Activated CD4-positive, CD25-positive, alpha-beta regulatory T cell treated with anti-CD3 and anti-CD28 coated beads, Interleukin-2, amount 50 U/mL, for 24 hours (primary cell): ENCODE measurements at regions not wholly inside any gene's neighbourhood (a gene's known extent, or its start where the extent isn't known, plus 50 kb on each side); places are given as distances from the start of the nearest gene placed in this dataset.
A peak's percentile ranks its signal among the peaks of the same experiment; 100 is the strongest.
"Not testable (repeated sequence)": the region's sequence is repeated elsewhere in the genome, so short reads cannot be mapped to it uniquely, and the experiment has no call there.

Source experiments
- ATAC-seq, 2 donors: fragments of 150-1000 bp; cut with Tn5 transposase; one replicate each; pipeline ENCODE4 v1.10.0; 2021; ENCODE audit warnings: mild to moderate bottlenecking in 1 of 2, moderate library complexity in 1 of 2

- peak; percentile 49 to 62 for ATAC-seq
Measured at GRCh38 chr21:32886339-32886738, 114.8 kb upstream of the PAXBP1 start.

- no peak for ATAC-seq
Measured at GRCh38 chr21:32887026-32887425, 115.5 kb upstream of the PAXBP1 start.

- ATAC-seq = no peak
Measured at GRCh38 chr21:32888971-32889370, 117.4 kb upstream of the PAXBP1 start.

GRCh38 chr21:32889596-32889995, 118.0 kb upstream of the PAXBP1 start:
- ATAC-seq = no peak

GRCh38 chr21:32894321-32894720, 122.8 kb upstream of the PAXBP1 start:
- ATAC-seq = no peak

- ATAC-seq = no peak
Measured at GRCh38 chr21:32900814-32901213, 124.9 kb upstream of the OLIG2 start.

GRCh38 chr21:32907521-32907920, 118.2 kb upstream of the OLIG2 start:
- no peak for ATAC-seq

GRCh38 chr21:32908534-32908933, 117.2 kb upstream of the OLIG2 start:
- no peak for ATAC-seq

- ATAC-seq = no peak
Measured at GRCh38 chr21:32909393-32909792, 116.3 kb upstream of the OLIG2 start.

- ATAC-seq = peak; percentile 21 to 36
Measured at GRCh38 chr21:32914424-32915039, 111.2 kb upstream of the OLIG2 start.

- no peak for ATAC-seq
Measured at GRCh38 chr21:32915099-32915498, 110.6 kb upstream of the OLIG2 start.

GRCh38 chr21:32916088-32916487, 109.6 kb upstream of the OLIG2 start:
- no peak for ATAC-seq

GRCh38 chr21:32916522-32917099, 109.1 kb upstream of the OLIG2 start:
- ATAC-seq = no peak

GRCh38 chr21:32917362-32918135, 108.2 kb upstream of the OLIG2 start:
- ATAC-seq = no peak

GRCh38 chr21:32918478-32919120, 107.1 kb upstream of the OLIG2 start:
- ATAC-seq = no peak

- ATAC-seq = no peak
Measured at GRCh38 chr21:32920474-32920873, 105.3 kb upstream of the OLIG2 start.

- ATAC-seq = no peak
Measured at GRCh38 chr21:32921632-32922230, 104.0 kb upstream of the OLIG2 start.

GRCh38 chr21:32925098-32925497, 100.6 kb upstream of the OLIG2 start:
- no peak for ATAC-seq

- peak; percentile 86 to 90 for ATAC-seq
Measured at GRCh38 chr21:32929633-32930038, 96.1 kb upstream of the OLIG2 start.

GRCh38 chr21:32930673-32931072, 95.1 kb upstream of the OLIG2 start:
- no peak for ATAC-seq

- ATAC-seq = not testable (repeated sequence)
Measured at GRCh38 chr21:32934068-32934467, 91.7 kb upstream of the OLIG2 start.

- no peak for ATAC-seq
Measured at GRCh38 chr21:32934829-32935228, 90.9 kb upstream of the OLIG2 start.
